ENCODE measurements at regions not wholly inside any gene's neighbourhood (a gene's known extent, or its start where the extent isn't known, plus 50 kb on each side); places are given as distances from the start of the nearest gene placed in this dataset.

DNA sequence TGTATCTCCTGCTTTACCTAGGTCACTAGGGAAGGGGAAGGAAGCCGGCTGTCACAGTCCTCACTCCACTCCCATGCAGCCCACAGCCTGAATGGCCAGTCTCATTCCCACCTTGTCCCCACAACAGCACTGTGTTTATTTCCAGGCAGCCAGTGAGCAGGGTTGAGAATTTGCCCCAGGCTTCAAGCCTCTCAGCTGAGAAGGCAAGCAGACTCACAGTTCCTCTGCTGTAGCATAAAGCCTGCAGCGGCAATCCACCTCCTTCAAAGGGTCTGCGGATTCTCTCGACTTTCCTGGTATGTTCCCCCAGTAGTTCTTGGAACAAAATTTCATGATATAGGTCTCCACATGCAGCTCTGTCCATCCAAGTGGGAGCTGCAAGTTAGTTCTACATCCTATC, 262.9 kb upstream of the GULP1 start:
- WGBS: 84% methylated on average over 4 of the region's 4 CpGs

DNA sequence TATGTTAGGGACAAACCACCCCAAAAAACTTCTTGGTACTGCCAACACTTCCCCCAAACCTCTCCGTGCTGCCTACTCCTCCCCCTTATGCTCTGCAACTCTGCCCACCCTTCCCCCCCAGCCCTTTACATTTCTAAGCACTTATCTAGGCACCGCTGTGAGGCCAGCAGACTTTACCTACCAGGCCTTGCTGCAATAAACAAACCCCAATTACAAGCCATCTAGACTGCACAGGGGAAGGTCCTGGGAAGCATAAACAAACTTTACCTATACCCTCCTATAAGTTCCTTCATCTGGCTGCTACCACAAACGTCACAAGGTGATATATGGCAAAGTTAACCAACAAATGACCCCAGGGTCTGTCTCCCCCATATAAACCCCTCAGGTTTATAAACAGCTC, 259.4 kb upstream of the GULP1 start:
- Histone ChIP-seq H3K4me3 (ENCODE audit: low read depth in 1 of 3, low read length in 3 of 3) (no peak overlapping the region), H3K9me3 (ENCODE audit: control insufficient read depth in 4 of 4, low read length in 3 of 4) (no peaks in the 10 kb centered on the region), H3K27me3 (ENCODE audit: control insufficient read depth in 4 of 4, insufficient read depth in 4 of 4, low read length in 3 of 4) (no peaks in the 10 kb centered on the region), H3K9ac (ENCODE audit: low read depth in 1 of 2, low read length in 2 of 2) (no peak overlapping the region), H3K4me1 (ENCODE audit: control insufficient read depth in 4 of 4, insufficient read depth in 4 of 4, low read length in 3 of 4) (no peaks in the 10 kb centered on the region), H3K36me3 (ENCODE audit: control insufficient read depth in 4 of 4, insufficient read depth in 3 of 4, low read depth in 1 of 4, low read length in 3 of 4) (no peaks in the 10 kb centered on the region), H3K27ac (ENCODE audit: low read depth in 1 of 2, low read length in 2 of 2) (no peak overlapping the region)
- 42% methylated on average over 3 of the region's 3 CpGs for WGBS
- TF ChIP-seq EGR1 (IDR thresholded peaks at IDR 0.05; ENCODE audit: low read depth in 2 of 2): no peak
- TF ChIP-seq, protein P1, sequence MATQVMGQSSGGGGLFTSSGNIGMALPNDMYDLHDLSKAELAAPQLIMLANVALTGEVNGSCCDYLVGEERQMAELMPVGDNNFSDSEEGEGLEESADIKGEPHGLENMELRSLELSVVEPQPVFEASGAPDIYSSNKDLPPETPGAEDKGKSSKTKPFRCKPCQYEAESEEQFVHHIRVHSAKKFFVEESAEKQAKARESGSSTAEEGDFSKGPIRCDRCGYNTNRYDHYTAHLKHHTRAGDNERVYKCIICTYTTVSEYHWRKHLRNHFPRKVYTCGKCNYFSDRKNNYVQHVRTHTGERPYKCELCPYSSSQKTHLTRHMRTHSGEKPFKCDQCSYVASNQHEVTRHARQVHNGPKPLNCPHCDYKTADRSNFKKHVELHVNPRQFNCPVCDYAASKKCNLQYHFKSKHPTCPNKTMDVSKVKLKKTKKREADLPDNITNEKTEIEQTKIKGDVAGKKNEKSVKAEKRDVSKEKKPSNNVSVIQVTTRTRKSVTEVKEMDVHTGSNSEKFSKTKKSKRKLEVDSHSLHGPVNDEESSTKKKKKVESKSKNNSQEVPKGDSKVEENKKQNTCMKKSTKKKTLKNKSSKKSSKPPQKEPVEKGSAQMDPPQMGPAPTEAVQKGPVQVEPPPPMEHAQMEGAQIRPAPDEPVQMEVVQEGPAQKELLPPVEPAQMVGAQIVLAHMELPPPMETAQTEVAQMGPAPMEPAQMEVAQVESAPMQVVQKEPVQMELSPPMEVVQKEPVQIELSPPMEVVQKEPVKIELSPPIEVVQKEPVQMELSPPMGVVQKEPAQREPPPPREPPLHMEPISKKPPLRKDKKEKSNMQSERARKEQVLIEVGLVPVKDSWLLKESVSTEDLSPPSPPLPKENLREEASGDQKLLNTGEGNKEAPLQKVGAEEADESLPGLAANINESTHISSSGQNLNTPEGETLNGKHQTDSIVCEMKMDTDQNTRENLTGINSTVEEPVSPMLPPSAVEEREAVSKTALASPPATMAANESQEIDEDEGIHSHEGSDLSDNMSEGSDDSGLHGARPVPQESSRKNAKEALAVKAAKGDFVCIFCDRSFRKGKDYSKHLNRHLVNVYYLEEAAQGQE (IDR thresholded peaks at IDR 0.05): no peak
- no peak for TF ChIP-seq TAF1 (conservative IDR thresholded peaks at IDR 0.05)
- no peak for TF ChIP-seq RXRA (IDR thresholded peaks at IDR 0.05)
- TF ChIP-seq JUND (IDR thresholded peaks at IDR 0.05): no peak
- TF ChIP-seq, protein P2, sequence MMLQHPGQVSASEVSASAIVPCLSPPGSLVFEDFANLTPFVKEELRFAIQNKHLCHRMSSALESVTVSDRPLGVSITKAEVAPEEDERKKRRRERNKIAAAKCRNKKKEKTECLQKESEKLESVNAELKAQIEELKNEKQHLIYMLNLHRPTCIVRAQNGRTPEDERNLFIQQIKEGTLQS (IDR thresholded peaks at IDR 0.05): no peak
- TF ChIP-seq YY1 (IDR thresholded peaks at IDR 0.05): no peak
- no peak for TF ChIP-seq FOXA1 (IDR thresholded peaks at IDR 0.05)
- no peak for TF ChIP-seq GABPA (IDR thresholded peaks at IDR 0.05 in 1 of 2, conservative IDR thresholded peaks at IDR 0.05 in 1 of 2)
- TF ChIP-seq NR2F2 (IDR thresholded peaks at IDR 0.05): no peak
- TF ChIP-seq, protein P3, sequence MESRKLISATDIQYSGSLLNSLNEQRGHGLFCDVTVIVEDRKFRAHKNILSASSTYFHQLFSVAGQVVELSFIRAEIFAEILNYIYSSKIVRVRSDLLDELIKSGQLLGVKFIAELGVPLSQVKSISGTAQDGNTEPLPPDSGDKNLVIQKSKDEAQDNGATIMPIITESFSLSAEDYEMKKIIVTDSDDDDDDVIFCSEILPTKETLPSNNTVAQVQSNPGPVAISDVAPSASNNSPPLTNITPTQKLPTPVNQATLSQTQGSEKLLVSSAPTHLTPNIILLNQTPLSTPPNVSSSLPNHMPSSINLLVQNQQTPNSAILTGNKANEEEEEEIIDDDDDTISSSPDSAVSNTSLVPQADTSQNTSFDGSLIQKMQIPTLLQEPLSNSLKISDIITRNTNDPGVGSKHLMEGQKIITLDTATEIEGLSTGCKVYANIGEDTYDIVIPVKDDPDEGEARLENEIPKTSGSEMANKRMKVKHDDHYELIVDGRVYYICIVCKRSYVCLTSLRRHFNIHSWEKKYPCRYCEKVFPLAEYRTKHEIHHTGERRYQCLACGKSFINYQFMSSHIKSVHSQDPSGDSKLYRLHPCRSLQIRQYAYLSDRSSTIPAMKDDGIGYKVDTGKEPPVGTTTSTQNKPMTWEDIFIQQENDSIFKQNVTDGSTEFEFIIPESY (IDR thresholded peaks at IDR 0.05): no peak
- TF ChIP-seq, protein P4, sequence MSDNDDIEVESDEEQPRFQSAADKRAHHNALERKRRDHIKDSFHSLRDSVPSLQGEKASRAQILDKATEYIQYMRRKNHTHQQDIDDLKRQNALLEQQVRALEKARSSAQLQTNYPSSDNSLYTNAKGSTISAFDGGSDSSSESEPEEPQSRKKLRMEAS (IDR thresholded peaks at IDR 0.05): no peak
- TF ChIP-seq HNF4A (conservative IDR thresholded peaks at IDR 0.05): no peak
- TF ChIP-seq, protein P5, sequence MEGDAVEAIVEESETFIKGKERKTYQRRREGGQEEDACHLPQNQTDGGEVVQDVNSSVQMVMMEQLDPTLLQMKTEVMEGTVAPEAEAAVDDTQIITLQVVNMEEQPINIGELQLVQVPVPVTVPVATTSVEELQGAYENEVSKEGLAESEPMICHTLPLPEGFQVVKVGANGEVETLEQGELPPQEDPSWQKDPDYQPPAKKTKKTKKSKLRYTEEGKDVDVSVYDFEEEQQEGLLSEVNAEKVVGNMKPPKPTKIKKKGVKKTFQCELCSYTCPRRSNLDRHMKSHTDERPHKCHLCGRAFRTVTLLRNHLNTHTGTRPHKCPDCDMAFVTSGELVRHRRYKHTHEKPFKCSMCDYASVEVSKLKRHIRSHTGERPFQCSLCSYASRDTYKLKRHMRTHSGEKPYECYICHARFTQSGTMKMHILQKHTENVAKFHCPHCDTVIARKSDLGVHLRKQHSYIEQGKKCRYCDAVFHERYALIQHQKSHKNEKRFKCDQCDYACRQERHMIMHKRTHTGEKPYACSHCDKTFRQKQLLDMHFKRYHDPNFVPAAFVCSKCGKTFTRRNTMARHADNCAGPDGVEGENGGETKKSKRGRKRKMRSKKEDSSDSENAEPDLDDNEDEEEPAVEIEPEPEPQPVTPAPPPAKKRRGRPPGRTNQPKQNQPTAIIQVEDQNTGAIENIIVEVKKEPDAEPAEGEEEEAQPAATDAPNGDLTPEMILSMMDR (IDR thresholded peaks at IDR 0.05; ENCODE audit: low read depth, low read length, missing input control): no peak
- no peak for DNase-seq (ENCODE audit: low spot score)

More for the DNA sequence above, 262.9 kb upstream of the GULP1 start:
- TF ChIP-seq HNF4G (IDR thresholded peaks at IDR 0.05) (no peak), FOXA1 (IDR thresholded peaks at IDR 0.05) (no peak), FOXA2 (IDR thresholded peaks at IDR 0.05) (no peak), RXRA (IDR thresholded peaks at IDR 0.05) (no peak), JUND (IDR thresholded peaks at IDR 0.05) (no peak)
- TF ChIP-seq, protein P2 (IDR thresholded peaks at IDR 0.05): no peak
- TF ChIP-seq, protein P4 (IDR thresholded peaks at IDR 0.05): no peak
- TF ChIP-seq, protein P5 (IDR thresholded peaks at IDR 0.05; ENCODE audit: low read depth, low read length, missing input control): no peak
- no peak overlapping the region for H3K27ac ChIP-seq (ENCODE audit: low read depth in 1 of 2, low read length in 2 of 2)
- H3K27me3 ChIP-seq (ENCODE audit: control insufficient read depth in 4 of 4, insufficient read depth in 4 of 4, low read length in 3 of 4): no peaks in the 10 kb centered on the region
- H3K36me3 ChIP-seq (ENCODE audit: control insufficient read depth in 4 of 4, insufficient read depth in 3 of 4, low read depth in 1 of 4, low read length in 3 of 4): no peaks in the 10 kb centered on the region
- H3K9me3 ChIP-seq (ENCODE audit: control insufficient read depth in 4 of 4, low read length in 3 of 4): no peaks in the 10 kb centered on the region
- DNase-seq (ENCODE audit: low spot score): no peak
- H3K9ac ChIP-seq (ENCODE audit: low read depth in 1 of 2, low read length in 2 of 2): no peak overlapping the region
- no peak overlapping the region for H3K4me3 ChIP-seq (ENCODE audit: low read depth in 1 of 3, low read length in 3 of 3)
- H3K4me1 ChIP-seq (ENCODE audit: control insufficient read depth in 4 of 4, insufficient read depth in 4 of 4, low read length in 3 of 4): no peaks in the 10 kb centered on the region

Data from liver (tissue), 8 donors.